K562 (cell line): ENCODE measurements at regions not wholly inside any gene's neighbourhood (a gene's known extent, or its start where the extent isn't known, plus 50 kb on each side); places are given as distances from the start of the nearest gene placed in this dataset.

Experiments
- CHD4 ChIP-seq: fragments of 200-600 bp; sonication (generic); IDR thresholded peaks from 3 replicates; pipeline ENCODE4 v1.6.1; 2012; ENCODE audit warnings: low read depth, mild to moderate bottlenecking, mixed read lengths, low read length, inconsistent platforms; ENCODE audit not compliant: insufficient read depth, insufficient replicate concordance, poor library complexity, severe bottlenecking
- KLF16 ChIP-seq: IDR thresholded peaks from 2 replicates; pipeline ENCODE4 v1.6.1; 2016; ENCODE audit warnings: antibody characterized with exemption
- MEF2A ChIP-seq: IDR thresholded peaks from 2 replicates; pipeline ENCODE4 v1.6.1; 2011; ENCODE audit warnings: low read depth, mild to moderate bottlenecking, low read length, moderate library complexity; ENCODE audit not compliant: control insufficient read depth
- NR2C2 ChIP-seq, 2 experiments: fragments of 200-800 bp in 1 of 2; sonication (Bioruptor generic) in 1 of 2; sonication (generic) in 1 of 2; formaldehyde crosslinking in 1 of 2; IDR thresholded peaks; 2 replicates each; pipeline versions ENCODE4 v1.6.1 to v1.8.0; 2016 to 2022; ENCODE audit warnings: mild to moderate bottlenecking in 1 of 2, missing compliant biosample characterization in 1 of 2, missing genetic modification characterization in 1 of 2, missing genetic modification reagents in 1 of 2
- SMC3 ChIP-seq: conservative IDR thresholded peaks from 2 replicates; pipeline ENCODE4 v1.6.1; 2011; ENCODE audit warnings: low read depth, low read length, improper control_type of control experiment; ENCODE audit not compliant: insufficient read depth
- TCF7L2 ChIP-seq: fragments of 150-350 bp; IDR thresholded peaks from 2 replicates; pipeline ENCODE4 v1.6.1; 2016; ENCODE audit warnings: low read depth, mild to moderate bottlenecking, low read length, moderate library complexity
- ZBTB40 ChIP-seq, 2 experiments: fragments of 450-650 bp in 1 of 2; sonication (generic) in 1 of 2; formaldehyde crosslinking in 1 of 2; IDR thresholded peaks; 2 replicates each; pipeline versions ENCODE4 v1.7.1 to v1.9.0; 2016 to 2022; ENCODE audit warnings: inconsistent platforms in 1 of 2, mild to moderate bottlenecking in 1 of 2, missing genetic modification reagents in 1 of 2

- TF ChIP-seq KLF16: no peak
- TF ChIP-seq TCF7L2: no peak
- TF ChIP-seq NR2C2 (CRISPR knock-in tag; IDR thresholded peaks at IDR 0.05): no peak
- no peak for TF ChIP-seq NR2C2 (tag; IDR thresholded peaks at IDR 0.05)
- TF ChIP-seq ZBTB40 (IDR thresholded peaks at IDR 0.05): no peak
- no peak for TF ChIP-seq ZBTB40 (CRISPR knock-in tag; IDR thresholded peaks at IDR 0.05)
- TF ChIP-seq SMC3: no peak
- no peak for TF ChIP-seq CHD4
- TF ChIP-seq MEF2A: no peak
These were observed 134.9 kb upstream of the SLC14A2 start for GRCh38 chr18:45480219-45481015.
